HuH-7.5 (cell line): ENCODE measurements at regions not wholly inside any gene's neighbourhood (a gene's known extent, or its start where the extent isn't known, plus 50 kb on each side); places are given as distances from the start of the nearest gene placed in this dataset.
A peak's percentile ranks its signal among the peaks of the same experiment; 100 is the strongest.

Experiments used
- DNase-seq: peaks from one replicate; pipeline ENCODE4 v3.0.0; 2011; ENCODE audit warnings: low spot score

DNA sequence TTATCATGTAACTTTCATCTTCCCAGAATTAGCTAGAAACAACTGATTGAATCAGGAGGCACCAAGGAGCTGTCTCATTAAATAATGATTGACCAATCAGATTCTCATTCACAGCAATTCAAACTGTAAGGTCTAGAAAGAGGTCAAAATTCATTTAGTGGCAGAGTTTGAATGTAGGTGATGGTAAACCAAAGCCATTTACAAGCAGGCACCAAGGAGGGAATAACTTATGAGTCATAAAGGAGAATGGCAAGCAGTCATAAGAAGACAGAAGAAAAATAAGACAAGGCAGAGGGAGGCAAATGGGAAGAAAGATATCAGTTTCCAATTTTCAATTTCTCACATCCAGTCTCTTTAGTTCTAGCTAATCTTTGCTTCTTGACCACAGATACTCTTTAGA lies 52.9 kb upstream of the DEFB112 start:
- DNase-seq = no peak

DNA sequence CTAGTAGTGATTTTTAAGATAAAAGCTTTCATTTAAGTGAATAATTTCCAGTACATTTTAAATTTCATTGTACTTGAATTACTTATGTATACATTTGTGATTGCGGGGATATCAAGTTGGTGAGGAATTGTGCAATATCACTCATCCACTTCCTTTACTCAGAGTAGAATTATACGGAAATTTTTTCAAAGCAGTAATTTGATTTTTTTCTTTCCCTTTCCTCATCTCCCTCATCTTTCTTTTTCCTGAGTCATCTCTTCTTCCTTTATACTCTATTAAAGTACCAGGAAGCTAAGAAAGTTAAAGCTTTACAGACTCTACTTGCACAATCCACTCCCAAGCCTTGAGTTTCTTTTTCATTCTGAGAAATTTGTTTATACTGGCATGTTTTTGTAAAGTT lies 60.9 kb upstream of the DEFB112 start:
- no peak for DNase-seq

DNA sequence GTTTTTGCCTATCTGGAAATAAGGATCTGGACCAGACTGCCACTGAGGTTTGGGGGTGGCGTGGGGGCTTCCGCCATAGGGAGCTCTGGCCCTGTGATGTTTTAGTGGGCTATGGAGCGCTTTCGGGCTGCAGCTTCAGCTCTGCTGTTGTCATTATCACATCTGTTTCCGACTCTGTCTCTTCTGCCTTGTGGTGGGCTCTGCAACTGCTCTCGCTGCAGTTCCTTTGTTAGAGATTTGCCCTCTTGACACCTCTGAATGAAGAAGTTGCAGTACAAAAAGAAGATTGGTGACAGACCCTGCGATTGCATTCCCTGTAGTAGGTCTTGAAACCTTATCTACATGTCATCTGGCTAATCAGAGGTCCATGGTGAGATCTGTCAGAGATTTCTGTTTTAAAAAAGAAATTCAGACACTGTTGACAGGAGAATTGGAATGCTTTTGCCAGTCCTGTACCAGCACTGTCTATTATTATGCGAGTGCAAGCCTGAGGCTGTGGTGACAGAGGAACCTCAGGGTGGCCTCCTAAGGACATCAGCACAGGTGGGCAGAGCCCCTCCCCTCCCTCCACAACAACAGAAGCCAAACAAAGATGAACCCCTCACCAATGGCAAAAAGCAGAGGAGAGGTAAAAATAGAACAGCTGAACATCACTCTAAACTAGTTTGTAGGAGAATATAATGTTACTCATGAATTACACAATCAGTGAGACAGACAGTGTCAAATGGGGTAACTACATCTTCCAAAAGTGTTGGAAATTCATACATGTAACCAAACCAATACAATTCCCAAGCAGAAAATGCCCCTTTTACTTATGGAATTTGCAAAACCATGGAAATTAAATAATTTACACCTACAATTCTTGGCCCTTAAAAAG lies 63.5 kb upstream of the DEFB112 start:
- DNase-seq = no peak

DNA sequence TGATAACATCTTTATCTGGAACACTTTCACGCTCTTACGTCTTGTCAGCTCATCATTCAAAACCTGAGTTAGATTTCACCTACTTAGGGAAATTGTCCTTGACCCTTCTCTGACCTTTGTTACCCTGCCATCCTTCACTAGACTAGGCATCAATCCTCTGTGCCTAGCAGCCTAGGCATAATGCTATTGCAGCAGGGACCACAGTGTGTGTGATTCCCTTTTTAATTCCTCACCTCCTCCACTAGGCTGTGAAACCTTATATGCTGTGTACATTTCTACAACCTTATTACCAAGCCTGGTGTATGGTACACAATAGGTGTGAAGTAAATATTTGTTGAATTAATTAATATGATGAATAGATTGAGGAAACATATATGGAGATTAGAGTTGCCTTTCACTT lies 66.7 kb upstream of the DEFB112 start:
- no peak for DNase-seq

DNA sequence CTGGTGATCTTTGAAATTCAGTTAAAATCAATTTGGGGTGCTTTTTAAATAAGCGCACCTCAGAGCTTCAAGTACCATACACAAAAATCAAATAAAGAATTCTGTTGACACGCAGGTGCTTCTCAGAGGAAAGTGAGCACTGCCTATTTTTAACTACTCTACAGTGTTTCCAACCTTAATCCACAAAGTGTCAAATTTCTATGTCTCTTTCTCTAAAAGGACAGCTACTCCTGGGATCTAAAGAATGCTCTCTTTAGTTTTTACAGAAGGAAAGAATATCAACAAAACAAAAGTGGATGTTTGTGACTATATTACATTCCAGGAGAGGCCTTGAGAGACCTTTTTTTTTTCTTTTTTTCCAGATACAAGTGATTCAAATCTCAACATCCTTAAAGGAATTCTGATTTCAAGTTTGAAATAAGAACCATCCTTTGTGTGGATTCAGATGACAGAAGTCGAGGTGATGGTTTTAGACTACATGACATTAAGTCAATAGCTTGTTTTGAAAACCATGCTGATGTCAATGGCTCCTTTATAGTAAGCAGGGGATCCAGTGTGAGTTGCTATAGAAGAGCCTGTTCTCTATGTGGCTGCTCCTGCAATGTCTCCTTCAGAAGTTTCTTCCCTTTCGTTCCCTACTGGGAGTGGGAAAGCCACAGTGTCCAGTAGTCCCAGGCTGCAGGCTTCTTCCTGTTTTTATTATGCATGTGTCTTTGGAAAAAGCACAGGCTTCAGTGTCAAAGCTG lies 67.2 kb upstream of the DEFB112 start:
- no peak for DNase-seq

DNA sequence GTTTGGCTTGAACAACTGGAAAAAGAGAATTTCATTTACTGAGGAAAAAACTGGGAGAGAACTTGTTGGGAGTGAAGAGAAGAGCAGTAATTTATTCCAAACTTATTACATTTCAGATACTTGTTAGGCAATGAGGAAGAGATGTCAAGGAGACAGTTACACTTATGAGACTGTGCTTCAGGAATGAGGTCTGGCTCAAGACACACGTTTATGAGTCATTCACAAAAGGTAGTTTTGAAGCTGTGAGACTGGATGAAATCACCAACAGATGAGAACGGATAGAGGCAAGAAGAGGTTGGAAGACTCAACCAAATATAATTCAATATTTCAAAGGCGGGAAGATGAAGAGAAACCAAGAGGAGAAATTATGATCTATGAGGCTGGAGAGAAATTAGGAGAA lies 70.6 kb upstream of the DEFB112 start:
- DNase-seq = no peak

DNA sequence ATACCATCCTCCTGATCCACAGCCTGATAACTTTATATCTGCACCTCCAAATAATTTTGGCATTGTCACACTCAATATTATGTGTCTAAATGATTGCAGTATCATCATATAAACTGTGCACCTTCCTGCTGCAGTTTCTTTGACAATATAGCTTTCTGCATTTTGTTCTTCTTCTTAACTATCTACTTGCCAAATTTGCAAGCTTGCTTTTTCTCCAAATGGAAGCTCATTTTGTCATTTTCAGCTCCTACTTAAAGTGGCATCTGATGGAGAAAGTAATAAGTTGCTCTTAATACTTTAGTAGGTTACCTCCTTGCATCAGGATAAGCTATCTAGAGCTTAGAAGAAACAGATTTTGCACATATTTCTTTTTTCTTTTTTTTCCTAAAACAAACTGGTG lies 74.0 kb upstream of the DEFB112 start:
- DNase-seq = no peak

DNA sequence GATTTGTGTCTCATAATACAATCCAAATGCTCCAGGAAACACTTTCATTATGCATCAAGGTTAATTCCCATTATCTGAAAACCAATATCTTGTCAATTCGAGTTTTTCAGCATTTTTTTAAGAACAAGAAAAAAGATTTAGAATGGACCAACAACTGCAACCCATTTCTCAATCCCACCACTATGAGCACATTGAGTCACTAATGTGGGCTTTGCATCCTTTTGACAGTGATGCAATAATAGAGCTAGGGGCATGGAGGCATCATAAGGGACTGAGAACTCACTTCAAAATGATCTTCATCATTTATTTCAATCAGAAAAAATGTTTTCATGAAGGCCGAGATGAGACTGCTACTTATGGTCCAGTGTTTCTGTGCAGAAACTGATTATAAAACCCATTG lies 74.8 kb upstream of the DEFB112 start:
- no peak for DNase-seq

DNA sequence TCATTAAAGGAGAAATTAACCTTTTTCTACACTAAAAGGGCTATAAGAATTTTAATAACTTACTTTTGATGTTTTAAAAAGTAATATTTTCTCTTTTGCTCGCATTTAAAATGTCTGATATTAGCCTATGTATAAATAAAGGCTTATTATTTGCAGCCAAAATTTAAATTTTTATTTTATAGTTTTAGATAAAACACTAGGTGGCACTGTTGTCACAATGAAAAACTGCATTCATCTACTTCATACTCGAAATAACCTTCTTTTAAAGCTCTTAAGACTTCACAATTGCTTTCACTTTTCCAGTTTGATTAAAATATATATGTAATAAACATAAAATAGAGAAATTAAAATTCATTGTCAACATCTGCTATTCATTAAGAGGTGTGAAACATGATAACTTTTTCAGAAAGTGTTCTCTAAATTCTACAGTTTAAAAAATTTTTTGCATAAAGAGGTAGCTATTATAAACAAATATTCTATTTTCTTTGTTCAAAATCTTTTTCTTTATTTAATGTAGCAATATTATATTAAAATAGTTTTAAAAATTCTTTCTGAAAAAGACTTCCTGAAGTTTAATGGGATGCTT lies 78.8 kb upstream of the DEFB112 start:
- no peak for DNase-seq

DNA sequence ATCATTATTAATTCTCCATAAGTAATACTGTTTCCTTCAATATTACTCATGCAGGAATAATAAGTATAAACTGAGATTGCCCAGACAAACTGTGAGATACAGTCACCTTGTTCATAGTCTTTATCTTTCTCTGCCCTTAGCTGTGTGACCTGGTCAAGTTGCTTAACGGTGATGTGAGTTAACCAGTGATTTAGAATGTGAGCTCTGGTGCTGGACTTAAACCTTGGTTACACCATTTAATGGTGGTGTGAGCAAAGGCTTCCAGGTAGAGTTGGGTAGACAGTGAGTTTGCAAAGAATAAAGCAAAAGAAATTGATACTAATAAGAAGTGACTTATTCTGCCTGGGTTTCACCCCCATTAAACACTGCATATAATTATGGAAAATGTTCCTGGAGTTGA lies 86.2 kb upstream of the DEFB112 start:
- no peak for DNase-seq

DNA sequence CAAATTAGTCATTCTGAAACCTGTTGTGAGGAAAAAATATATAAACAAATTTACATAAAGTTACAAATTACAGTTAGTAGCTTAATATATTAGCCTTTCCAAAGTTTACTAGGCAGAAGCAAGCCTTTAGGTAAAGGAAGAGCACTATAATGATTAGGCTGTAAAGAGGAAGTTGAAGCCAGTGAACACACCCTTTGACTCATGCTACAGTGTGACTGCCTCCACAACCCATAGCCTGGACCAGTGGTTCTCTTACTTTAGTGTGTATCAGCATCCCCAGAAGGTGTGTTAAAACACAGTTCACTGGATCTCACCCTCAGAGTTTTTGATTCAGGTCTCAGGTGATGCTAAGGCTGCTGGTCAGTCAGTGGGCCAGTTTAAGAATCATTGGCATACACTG lies 91.4 kb upstream of the DEFB112 start:
- no peak for DNase-seq

DNA sequence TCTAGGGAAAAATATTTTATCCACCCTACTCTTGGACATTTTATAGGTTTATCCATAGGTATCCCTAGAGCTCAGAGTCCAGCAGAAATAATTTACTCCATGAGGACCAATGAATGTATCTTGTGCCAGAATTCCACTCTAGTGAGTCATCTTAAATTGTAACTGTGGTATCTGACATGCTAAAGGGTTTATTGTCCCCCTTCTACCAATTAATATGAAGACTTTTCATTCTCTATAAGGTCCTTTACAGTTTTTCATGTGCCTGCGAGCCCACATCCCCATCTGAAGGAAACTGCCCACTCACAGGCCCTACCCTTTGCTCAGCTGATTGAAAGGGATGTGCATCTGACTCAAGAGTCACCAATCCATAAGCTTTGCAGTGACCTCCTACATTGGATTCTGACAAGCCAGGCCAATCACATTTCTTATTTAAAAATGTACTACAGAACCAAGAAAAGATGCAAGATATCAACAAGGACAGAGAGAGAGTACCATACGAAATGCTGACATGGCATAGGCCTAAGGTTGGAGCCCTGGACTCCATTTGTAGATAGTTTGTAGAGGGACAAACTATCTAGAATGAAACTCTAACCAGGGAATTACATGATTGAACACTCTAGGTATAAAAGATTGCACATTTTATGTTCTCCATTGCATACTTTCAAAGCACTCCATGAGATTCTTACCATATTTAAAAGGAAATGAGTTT lies 93.4 kb upstream of the DEFB112 start:
- DNase-seq = no peak

DNA sequence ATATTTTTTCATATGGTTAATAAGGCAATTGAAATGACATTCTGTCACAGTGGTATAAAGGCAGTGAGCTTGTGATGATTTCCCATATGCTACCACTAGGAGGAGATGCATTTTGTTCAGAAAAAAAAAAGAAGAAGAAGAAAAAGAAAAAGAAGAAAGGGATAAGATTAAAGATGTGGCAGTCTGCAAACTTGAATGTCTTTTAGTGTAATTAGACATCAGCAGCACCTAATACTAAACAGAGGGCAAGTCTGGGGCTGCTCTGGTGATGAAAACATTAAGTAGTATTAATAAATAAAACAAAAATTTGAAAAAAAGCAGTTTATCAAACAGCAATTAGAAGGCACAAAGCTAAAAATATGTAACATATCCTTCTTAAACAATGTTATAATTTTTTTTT lies 95.4 kb upstream of the DEFB112 start:
- no peak for DNase-seq

DNA sequence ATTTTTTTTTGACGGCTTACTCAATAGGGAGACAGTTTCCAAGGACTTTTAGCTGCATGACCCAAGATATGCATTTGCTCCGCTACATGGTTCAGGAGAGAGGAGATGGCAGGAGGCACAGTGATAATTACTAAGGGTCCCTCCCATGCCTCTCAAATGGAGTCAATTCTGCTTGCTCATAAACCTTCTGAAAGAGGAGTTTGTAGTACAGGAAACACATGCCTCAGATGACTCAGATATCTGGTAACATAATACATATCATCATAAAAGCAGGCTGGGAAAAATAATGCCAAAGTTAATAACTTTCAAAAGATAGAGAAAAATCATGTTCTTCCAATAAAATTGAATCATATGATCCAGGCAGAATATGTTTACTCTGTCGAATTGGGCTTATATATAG lies 97.6 kb upstream of the DEFB112 start:
- DNase-seq = no peak

DNA sequence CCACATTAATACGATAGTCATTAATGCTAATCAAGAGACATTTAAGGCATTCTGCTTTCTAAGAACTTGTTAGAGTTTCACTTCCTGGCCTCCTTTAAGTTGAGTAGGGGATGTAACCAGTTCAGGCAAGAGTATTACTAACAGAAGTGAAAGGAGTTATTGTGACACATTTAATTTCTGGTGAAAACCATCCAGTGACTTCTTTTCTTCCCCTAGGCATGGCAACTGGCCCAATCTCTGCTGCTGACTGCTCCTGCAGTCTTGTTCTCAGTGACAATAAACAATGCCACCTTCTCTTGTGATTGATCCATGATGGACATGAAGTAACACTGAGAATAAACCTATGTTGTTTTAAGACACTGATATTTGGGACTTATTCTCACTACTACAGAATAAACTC lies 130.9 kb upstream of the DEFB112 start:
- DNase-seq = no peak

DNA sequence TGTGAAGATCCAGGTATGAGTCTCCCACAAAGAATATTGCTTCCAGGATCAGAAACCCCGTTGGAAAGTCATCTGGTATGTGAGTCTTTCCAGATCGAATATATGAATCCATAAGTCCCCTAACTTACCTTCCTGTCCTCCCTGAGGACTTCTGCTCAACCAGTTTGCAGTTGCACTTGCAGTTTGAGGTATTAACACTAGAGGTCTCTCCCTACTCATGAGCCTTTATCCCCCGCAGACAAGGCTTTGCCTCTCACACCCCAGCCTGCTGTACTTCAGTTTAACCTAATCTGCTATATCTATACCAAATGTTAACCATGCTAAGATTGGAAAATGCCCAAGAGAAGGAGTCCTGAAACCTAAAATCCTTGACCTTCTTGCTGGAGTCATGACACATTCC lies 135.3 kb upstream of the DEFB112 start:
- DNase-seq = peak; percentile 1

DNA sequence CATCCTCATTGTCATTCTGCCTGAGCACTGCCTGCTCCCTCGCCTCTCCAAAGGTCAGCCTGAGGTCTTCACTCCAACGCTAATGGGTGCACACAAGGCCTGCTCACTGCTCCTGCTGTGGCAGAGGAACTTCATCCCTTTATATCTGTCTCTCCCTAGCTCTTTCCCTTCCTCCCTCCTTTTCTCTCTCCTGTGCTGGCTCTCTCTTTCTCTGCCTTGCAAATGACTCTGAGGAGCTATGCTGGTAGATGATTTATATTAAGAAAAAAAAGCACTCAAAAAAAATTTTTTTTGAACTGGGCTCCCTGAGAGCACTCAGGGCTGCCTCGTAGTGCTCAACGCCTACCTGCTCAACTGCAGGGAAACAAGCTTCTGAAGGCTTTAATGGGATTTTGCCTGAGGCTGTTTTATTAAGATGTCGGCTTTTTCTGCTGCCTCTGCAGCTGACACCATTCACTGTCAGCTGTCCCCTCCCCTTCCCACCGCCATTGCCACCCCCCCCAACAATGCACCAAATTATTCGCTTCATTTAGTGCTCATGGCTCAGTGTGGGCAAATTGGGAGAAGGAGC lies 137.7 kb upstream of the DEFB112 start:
- DNase-seq = no peak

DNA sequence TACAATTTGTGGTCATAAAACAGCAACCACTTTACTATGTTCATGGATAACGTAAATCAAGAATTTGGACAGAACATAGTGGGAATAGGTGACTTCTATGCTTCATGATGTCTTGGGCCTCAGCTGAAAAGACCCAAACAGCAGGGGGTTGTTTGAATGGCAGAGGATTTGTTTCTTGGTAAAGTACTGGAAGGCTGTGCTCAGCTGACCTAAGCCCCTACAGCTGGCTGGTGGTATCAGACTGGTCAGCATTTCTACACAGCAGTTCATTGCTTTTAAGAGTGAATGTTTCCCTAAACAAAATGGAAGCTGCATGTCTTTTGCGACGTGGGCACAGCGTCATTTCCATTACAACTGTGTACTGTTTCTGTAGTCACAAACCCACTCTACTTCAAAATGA lies 148.5 kb upstream of the DEFB112 start:
- no peak for DNase-seq

DNA sequence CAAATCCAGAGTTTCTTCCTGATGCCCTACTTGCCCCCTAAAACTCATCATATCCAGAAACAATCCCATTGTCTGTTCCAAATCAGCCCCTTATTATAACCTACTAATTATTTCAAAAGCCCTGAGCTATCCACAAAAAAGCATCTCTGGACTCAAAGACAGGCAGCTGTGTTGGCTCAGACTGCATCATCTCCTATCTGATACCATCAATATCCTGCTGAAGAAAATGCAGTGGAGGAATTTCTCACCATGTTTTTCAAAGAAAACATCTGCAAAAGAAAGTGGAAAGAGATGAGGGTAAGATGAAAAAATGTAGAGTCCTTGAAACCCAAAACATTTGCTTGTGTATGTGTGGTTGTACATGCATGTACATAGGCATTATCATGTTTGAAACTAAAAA lies 153.0 kb upstream of the DEFB112 start:
- no peak for DNase-seq

DNA sequence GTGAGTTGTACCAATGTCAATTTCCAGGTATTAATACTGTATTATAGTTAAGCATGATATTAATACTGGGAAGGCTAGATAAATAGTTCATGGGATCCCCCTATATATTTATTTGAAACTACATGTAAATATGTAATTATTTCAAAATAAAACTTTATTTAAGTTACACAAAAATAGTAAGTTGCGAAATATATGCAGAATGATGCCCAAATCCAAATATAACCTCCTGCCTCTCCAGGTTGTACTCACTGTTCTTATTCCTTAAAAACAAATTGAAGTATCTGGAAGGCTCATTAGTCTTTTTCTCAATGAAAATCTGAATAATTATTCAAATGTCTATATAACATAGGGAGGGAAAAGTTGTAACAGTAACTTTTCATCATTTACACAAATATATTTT lies 161.9 kb upstream of the DEFB112 start:
- no peak for DNase-seq

DNA sequence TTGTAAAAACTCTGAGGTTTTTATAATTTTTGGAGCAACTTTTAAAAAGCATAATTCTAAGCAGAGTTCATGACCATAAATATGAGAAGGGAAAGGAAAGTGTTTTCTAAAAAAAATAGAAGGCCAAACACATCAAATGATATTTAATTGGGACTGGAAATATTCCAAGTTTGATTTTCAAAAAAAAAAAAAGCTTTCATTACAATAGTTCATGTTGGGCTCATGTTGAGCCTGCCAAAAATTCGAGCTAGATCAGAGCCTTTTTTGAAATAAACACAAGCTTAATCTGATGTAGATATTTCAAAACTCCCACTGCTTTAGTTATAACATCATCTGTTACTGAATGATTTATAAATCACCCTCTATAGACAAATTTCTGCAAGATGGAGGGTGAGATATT lies 163.4 kb upstream of the DEFB112 start:
- no peak for DNase-seq

DNA sequence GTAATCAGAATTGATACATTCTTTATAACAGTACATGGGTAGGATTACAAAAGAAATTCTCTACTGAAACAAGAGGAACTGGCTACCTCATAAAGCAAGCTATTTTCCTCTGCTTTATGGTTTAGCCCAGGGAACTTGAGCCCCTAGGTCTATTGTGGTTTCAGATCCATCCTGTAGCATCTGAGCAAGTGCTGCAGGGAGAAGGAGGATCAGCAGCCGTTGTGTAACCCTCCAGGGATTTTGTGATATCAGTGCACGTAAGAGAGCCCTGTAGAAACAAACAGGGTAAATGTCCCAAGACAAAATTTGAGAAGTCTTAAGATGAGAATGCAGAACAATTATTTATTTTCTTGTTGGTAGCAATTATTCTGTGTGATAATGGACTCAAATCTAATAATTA lies 165.2 kb upstream of the DEFB112 start:
- no peak for DNase-seq
